ENCODE measurements at regions not wholly inside any gene's neighbourhood (a gene's known extent, or its start where the extent isn't known, plus 50 kb on each side); places are given as distances from the start of the nearest gene placed in this dataset.

DNA sequence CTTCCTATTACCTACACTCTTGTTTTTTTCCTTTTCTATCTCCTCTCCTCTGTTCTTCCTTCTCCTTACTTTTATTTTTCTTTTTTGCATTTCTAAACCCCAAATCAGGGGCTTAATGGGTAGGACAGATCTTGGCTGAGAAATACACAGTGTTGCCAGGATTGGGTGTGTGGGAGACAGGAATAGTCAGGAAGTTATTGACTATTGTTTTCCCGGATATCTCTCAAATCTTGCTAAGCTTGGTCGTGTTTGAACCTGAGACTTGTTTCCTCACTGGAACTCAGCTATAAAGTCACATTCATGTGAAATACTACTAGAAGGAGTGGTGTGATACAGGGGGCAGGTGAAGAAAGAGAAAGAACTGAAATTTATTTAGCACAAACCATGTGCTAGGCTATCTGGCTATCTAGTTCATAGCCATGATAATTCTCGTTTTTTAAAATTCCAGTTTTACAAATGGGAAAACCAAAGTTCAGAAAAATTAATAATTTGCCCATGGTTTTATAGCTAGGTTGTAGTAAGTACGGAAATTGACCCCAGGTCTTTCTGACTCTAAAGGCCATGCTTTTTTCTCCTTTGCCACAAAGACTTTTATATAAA, 343.2 kb upstream of the UMPS start:
- TF ChIP-seq CTCF (conservative IDR thresholded peaks at IDR 0.05) (no peak), EZH2 (IDR thresholded peaks at IDR 0.05; ENCODE audit: low read depth) (no peak)
